PC-3 (cell line): ENCODE measurements at regions not wholly inside any gene's neighbourhood (a gene's known extent, or its start where the extent isn't known, plus 50 kb on each side); places are given as distances from the start of the nearest gene placed in this dataset.

Experiments
- ATAC-seq: fragments of 200-7000 bp; cut with Tn5 transposase; 2 replicates; pipeline ENCODE4 v1.9.1; 2020; ENCODE audit warnings: mild to moderate bottlenecking, moderate library complexity
- BruUV-seq: library from RNA; stranded (reverse); fragments of 400-500 nt; replicated peaks from 2 replicates; lab custom pipeline; 2021; lab: Mats Ljungman, UMichigan
- CTCF ChIA-PET: fragments of 300-600 bp; sonication (Branson Sonifier 250); formaldehyde crosslinking; loops from one replicate; lab custom pipeline; 2022; ENCODE audit warnings: antibody characterized with exemption; lab: Charles Lee
- POLR2A ChIA-PET: fragments of 300-600 bp; sonication (Branson Sonifier 250); formaldehyde crosslinking; loops from one replicate; lab custom pipeline; 2022; ENCODE audit warnings: antibody characterized with exemption; ENCODE audit not compliant: unreplicated experiment; lab: Charles Lee
- DNase-seq: peaks from one replicate; pipeline ENCODE4 v3.0.0-alpha.2; 2015
- H2AFZ ChIP-seq: fragments of 300-600 bp; sonication (generic); 2 replicates; pipeline ENCODE4 v1.6.0; 2016; ENCODE audit warnings: antibody characterized with exemption, low read length
- H3F3A ChIP-seq: fragments of 300-600 bp; sonication (generic); one replicate; pipeline ENCODE4 v1.6.0; 2017; ENCODE audit warnings: antibody characterized with exemption, low read length, control low read depth, mild to moderate bottlenecking; ENCODE audit not compliant: unreplicated experiment
- H3K27ac ChIP-seq: fragments of 300-600 bp; sonication (generic); 2 replicates; pipeline ENCODE4 v1.5.1; 2016; ENCODE audit warnings: mild to moderate bottlenecking, low read length
- H3K27me3 ChIP-seq: fragments of 300-600 bp; sonication (generic); 2 replicates; pipeline ENCODE4 v1.6.1; 2016; ENCODE audit warnings: low read length, mixed read lengths
- H3K36me3 ChIP-seq: fragments of 300-600 bp; sonication (generic); 2 replicates; pipeline ENCODE4 v1.6.1; 2016; ENCODE audit warnings: low read depth, mixed run types, low read length, mixed read lengths
- H3K4me1 ChIP-seq: fragments of 300-600 bp; sonication (generic); 2 replicates; pipeline ENCODE4 v1.5.1; 2016; ENCODE audit warnings: low read length; ENCODE audit not compliant: insufficient read depth
- H3K4me2 ChIP-seq: fragments of 300-600 bp; sonication (generic); 2 replicates; pipeline ENCODE4 v1.6.0; 2016; ENCODE audit warnings: low read length
- H3K4me3 ChIP-seq: fragments of 300-600 bp; sonication (generic); 2 replicates; pipeline ENCODE4 v1.5.1; 2016; ENCODE audit warnings: mild to moderate bottlenecking, low read length, mixed read lengths
- H3K79me2 ChIP-seq: fragments of 300-600 bp; sonication (generic); 2 replicates; pipeline ENCODE4 v1.6.1; 2017; ENCODE audit warnings: low read length, mixed read lengths
- H3K9ac ChIP-seq: fragments of 300-600 bp; sonication (generic); 2 replicates; pipeline ENCODE4 v1.6.0; 2016; ENCODE audit warnings: mild to moderate bottlenecking, low read length
- H3K9me2 ChIP-seq: fragments of 300-600 bp; sonication (generic); replicated peaks from 2 replicates; pipeline ENCODE4 v1.6.1; 2016; ENCODE audit warnings: mixed run types, low read length, mixed read lengths
- H3K9me3 ChIP-seq: fragments of 300-600 bp; sonication (generic); 2 replicates; pipeline ENCODE4 v1.6.1; 2016; ENCODE audit warnings: low read length, mixed read lengths
- H4K20me1 ChIP-seq: fragments of 300-600 bp; sonication (generic); 2 replicates; pipeline ENCODE4 v1.6.1; 2016; ENCODE audit warnings: low read length, mixed read lengths
- CTCF ChIP-seq: fragments of 300-600 bp; sonication (generic); conservative IDR thresholded peaks from 2 replicates; pipeline ENCODE4 v1.5.1; 2017; ENCODE audit warnings: antibody characterized with exemption, low read depth, mild to moderate bottlenecking, low read length
- EZH2 ChIP-seq: fragments of 300-600 bp; sonication (generic); IDR thresholded peaks from one replicate; pipeline ENCODE4 v1.6.1; 2017; ENCODE audit warnings: antibody characterized with exemption, mild to moderate bottlenecking, low read length; ENCODE audit not compliant: unreplicated experiment
- EZH2phosphoT487 ChIP-seq: fragments of 300-600 bp; sonication (generic); IDR thresholded peaks from 2 replicates; pipeline ENCODE4 v1.6.1; 2018; ENCODE audit warnings: mild to moderate bottlenecking, antibody characterized with exemption, low read length, borderline replicate concordance
- intact Hi-C: fragments of 100-400 bp; cut with micrococcal nuclease; formaldehyde crosslinking; loops from 2 replicates; pipeline ENCODE4 v1.9.0; 2023

- Histone ChIP-seq H3K9me2 (no peaks in the 10 kb centered on the region), H3K36me3 (no peaks in the 10 kb centered on the region), H3K9me3 (no peaks in the 10 kb centered on the region), H3K4me1 (no peaks in the 10 kb centered on the region), H3K27ac (no peak overlapping the region), H3F3A (no peaks in the 10 kb centered on the region), H3K4me2 (no peak overlapping the region), H3K79me2 (no peaks in the 10 kb centered on the region), H3K27me3 (peaks cover 30% of the 10 kb centered on the region), H3K4me3 (no peak overlapping the region), H3K9ac (no peak overlapping the region), H2AFZ (no peak overlapping the region), H4K20me1 (no peaks in the 10 kb centered on the region)
- intact Hi-C loops, result no loop called here
- ATAC-seq (no peak), DNase-seq (no peak)
- BruUV-seq, result no TSS peak
- ChIA-PET CTCF (no interaction called here), POLR2A (no interaction called here)
- TF ChIP-seq EZH2 (no peak), CTCF (no peak), EZH2phosphoT487 (no peak)
Measured at GRCh38 chr12:4984344-4984743, 59.3 kb upstream of the KCNA5 start.

GRCh38 chr12:4984971-4985370, 58.7 kb upstream of the KCNA5 start:
- H3K27ac ChIP-seq, result no peak overlapping the region

More at GRCh38 chr12:4984971-4985370, 58.7 kb upstream of the KCNA5 start:
- H3K4me1 ChIP-seq, result no peaks in the 10 kb centered on the region
- no peaks in the 10 kb centered on the region for H4K20me1 ChIP-seq
- no peak overlapping the region for H3K4me3 ChIP-seq
- H3K9ac ChIP-seq, result no peak overlapping the region
- H3F3A ChIP-seq, result no peaks in the 10 kb centered on the region
- H3K79me2 ChIP-seq, result no peaks in the 10 kb centered on the region
- H2AFZ ChIP-seq, result no peak overlapping the region
- H3K9me2 ChIP-seq, result no peaks in the 10 kb centered on the region
- no peak overlapping the region for H3K4me2 ChIP-seq
- H3K36me3 ChIP-seq, result no peaks in the 10 kb centered on the region
- BruUV-seq, result no TSS peak
- intact Hi-C loops, result no loop called here
- no peaks in the 10 kb centered on the region for H3K9me3 ChIP-seq
- H3K27me3 ChIP-seq, result peaks cover 34% of the 10 kb centered on the region
- TF ChIP-seq CTCF (no peak), EZH2 (no peak), EZH2phosphoT487 (no peak)
- DNase-seq, result no peak
- ATAC-seq, result no peak
- ChIA-PET POLR2A (no interaction called here), CTCF (no interaction called here)
